ENCODE measurements at regions not wholly inside any gene's neighbourhood (a gene's known extent, or its start where the extent isn't known, plus 50 kb on each side); places are given as distances from the start of the nearest gene placed in this dataset.
"Not testable (repeated sequence)": the region's sequence is repeated elsewhere in the genome, so short reads cannot be mapped to it uniquely, and the experiment has no call there.

GRCh38 chr12:69030321-69030720 lies 97.3 kb upstream of the CPM start:
- no peak for DNase-seq

GRCh38 chr12:69036533-69036932 lies 103.6 kb upstream of the CPM start:
- DNase-seq, result no peak

- no peak for DNase-seq
Measured at GRCh38 chr12:69036999-69037398, 104.0 kb upstream of the CPM start.

DNA sequence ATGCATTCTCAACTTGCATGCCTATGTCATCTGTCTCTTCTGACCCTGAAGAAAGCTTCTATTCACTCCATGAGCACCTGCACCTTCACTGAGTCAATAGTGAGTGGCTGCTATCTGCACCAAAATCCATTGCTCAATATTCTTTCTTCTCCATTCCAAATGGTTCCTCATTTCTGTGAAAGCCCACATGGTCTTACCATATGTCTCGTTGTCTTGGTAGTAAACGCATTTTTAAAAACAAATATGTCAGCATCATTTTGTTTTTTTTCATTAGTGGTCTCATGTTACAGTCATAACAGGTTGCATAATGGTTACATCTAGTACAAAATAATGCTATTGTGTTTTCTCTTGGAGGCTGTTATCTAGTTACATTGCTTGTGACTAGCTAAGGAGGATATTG lies 106.9 kb upstream of the CPM start:
- DNase-seq, result no peak

GRCh38 chr12:69042557-69042956 lies 109.6 kb upstream of the CPM start:
- no peak for DNase-seq

GRCh38 chr12:69042970-69043369 lies 110.0 kb upstream of the CPM start:
- no peak for DNase-seq

DNA sequence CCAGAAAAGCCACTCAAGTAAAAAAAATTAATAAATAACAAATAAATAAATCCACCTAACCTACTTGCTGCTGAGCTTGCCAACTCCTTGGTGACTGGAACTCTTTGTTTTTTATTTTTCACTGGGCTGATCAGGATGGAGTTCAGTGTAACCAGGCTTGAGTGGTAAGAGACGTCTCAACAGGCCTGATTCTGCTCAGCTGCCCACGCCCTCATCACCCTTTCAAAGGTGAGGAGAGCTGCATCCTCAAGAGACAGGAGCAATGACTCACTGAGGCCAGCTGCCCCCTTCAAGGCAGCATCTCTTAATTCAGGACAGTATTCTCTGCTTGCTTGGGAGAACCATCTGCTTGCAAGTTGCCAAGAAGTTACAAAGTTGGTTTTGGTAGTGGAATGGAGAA lies 111.9 kb upstream of the CPM start:
- no peak for DNase-seq

DNA sequence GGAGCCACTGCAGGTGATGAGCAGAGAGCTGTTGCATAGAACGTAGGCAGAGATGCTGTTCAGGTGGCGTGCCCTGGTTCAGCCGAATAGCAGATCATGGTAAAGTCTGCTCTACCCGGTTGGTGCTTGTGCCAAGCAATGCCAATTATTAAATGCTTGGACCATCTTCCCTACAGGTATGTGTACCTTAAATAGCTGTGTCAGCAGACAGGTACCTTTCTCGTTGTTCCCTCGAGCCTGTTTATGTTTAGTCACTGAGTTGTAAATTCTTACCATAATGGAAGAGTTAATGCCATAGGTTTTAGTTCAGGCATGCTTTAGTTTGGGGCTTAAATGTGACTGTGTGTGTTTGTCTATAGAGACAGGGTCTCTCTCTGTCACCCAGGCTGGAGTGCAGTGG lies 112.5 kb upstream of the CPM start:
- DNase-seq, result no peak

GRCh38 chr12:69046363-69046762 lies 113.4 kb upstream of the CPM start:
- DNase-seq, result no peak

GRCh38 chr12:69046920-69047319 lies 113.9 kb upstream of the CPM start:
- no peak for DNase-seq

DNA sequence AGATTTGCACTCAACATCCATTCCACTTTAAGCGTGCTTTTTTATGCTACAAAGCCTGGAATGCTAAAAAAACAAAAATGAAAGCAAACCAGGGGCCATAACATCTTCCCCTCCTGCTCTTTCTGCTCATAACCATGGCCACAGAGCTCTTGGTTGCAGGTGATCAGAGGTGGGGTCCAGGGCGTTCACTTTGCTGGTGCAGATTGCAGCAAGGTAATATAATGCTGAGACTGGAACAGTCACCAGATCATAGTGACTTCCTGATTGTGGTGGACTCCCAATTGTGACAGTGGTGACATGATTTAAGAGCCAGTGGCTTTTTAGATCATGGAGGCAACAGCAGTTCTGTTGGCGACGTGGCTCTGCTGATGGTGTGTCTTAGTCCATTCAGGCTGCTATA lies 115.0 kb upstream of the CPM start:
- no peak for DNase-seq

- not testable (repeated sequence) for DNase-seq
Measured at GRCh38 chr12:69049855-69050254, 116.9 kb upstream of the CPM start.

GRCh38 chr12:69052613-69053408 lies 119.8 kb upstream of the CPM start:
- no peak for DNase-seq

GRCh38 chr12:69054343-69055056 lies 121.5 kb upstream of the CPM start:
- DNase-seq, result no peak

DNA sequence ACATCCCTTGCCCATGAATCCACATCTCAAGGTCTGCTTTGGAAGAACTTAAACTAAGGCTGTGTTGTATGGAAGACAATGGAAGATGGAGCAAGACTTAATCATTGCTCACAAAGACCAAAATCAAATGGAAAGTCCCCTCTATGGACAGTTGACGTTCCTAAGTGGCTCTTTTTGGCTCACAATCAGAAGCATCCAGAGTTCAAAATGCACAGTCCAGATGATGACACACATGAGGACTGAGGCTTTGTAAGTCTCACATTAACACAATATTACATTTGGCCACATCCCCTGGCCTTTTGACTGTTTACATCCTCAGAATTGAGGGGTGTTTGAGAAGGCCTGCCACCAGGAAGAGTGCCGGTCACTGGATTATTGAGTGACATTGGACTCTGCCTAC lies 122.3 kb upstream of the CPM start:
- no peak for DNase-seq

DNA sequence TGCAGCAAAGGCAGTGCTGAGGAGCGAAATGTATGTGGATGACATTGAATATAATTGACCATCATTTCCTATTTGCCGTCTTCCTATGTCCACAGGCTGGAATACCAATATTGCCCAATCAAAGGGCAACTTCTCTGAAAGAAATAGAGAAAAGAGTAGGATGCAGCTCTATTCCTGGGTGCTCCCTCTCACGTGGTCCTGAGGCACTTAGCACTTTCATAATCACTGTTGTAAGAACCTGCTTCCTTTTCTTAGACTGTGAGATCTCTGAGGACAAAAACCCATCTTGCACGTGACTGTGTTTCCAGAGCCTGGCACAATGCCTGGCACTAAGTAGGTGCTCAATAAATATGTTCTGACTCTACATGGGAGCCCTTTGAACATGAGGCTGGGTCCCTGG lies 122.7 kb upstream of the CPM start:
- DNase-seq, result no peak

DNA sequence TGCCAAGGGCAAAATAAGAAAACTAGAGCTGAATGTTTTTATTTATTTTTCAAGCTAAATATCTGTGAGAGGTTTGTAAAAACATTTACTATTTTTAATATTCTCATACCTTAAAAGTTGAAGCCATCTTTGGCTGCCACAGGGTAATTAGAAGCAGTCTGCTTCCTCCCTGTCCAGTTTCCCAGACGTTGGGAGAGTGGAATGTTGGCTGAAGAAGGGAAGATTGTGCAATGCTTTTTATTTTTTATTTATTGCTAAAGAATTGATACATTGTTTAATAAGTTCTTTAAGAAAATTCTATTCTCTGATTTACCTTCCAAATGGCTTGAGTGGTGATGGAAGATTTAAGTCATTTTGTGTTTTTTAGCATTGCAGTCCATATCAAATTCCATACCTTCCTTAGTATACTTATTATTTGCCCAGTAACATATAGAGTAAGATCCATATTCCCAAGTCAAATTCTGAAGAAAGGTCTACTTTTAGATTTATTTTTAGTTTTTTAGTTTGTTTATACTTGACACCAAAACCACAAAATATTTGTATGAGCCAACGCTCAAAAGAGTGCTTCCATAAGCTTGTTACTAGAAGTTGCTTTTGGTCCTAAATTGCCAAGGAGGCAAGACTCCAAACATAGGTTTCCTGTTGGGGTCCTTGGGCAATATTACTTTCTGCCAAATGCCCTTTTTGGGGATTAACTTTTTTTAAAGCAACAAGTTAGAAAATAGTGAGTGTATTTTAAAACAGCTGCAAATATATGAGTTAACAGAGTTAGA lies 124.0 kb upstream of the CPM start:
- no peak for DNase-seq

GRCh38 chr12:69057742-69058141 lies 124.8 kb upstream of the CPM start:
- no peak for DNase-seq

DNA sequence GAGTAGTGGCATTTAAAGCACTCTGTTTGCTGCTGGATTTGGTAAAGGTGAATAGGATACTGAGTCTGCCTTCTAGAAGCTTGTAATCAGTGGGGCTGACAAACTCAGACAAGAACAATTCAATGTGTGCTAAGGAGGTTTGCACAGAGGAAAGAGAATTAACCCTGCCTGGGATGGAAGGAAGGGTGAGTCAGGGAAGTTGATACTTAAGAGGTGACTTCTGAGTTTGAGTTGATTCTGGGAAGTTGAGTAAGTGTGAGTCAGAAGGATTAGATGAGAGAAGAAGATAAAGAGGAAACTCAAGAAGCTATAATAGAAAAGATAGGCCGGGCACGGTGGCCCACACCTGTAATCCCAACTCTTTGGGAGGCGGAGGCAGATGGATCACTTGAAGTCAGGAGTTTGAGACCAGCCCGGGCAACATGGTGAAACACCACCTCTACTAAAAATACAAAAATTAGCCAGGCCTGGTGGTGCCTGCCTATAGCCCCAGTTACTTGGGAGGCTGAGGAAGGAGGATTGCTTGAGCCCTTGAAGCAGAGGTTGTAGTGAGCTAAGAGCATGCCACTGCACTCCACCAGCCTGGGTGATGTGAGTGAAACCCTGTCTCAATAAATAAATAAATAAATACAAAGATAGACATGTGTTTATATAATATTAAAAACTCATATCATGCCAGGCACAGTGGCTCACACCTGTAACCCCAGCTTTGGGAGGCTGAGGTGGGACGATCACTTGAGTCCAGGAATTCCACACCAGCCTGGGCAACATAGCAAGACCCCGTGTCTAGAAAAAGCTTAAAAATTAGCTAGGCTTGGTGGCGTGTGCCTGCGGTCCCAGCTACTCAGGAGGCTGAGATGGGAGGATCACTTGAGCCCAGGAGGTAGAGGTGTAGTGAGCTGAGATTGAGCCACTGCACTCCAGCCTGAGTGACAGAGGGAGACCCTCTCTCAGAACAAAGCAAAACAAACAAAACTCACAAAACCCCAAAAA lies 126.8 kb upstream of the CPM start:
- no peak for DNase-seq

GRCh38 chr12:69061574-69061973 lies 128.6 kb upstream of the CPM start:
- no peak for DNase-seq

DNA sequence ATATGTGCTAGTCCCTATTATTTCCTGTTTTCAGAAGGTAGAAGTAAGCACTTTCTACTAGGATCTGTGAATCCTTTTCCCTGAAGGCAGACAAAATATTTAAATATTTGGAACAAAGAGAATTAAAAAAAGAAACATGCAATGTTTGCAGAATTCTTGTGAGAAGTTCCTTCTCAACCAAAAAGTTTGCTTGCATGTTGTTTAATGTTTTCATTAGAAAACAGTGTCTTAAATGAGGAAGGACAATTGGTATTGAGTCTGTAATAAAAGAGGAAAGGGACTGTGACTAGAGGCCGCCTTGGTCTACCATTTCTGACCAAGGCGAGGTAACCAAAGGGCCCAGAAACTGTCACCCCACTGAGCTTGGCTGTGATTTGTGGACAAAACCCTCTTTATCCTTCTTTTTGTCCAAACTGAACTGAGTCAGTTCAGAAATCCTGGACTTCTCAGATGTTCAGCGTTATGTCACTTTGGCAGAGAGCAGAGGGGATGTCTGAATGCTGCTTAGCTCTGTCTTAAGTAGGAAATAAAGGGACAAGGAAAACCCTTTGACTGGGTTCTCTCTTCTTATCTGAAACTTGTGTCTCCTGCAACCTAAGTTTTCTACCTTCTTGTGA lies 129.8 kb upstream of the CPM start:
- no peak for DNase-seq
